Pancreas (tissue), 10 donors: ENCODE measurements at regions not wholly inside any gene's neighbourhood (a gene's known extent, or its start where the extent isn't known, plus 50 kb on each side); places are given as distances from the start of the nearest gene placed in this dataset.

Experiments used
- ATAC-seq, 4 donors: fragments of 200-7000 bp; cut with Tn5 transposase; one replicate each; pipeline versions ENCODE4 v1.8.0 to v1.9.1; 2020; ENCODE audit warnings: mild to moderate bottlenecking in 4 of 4, moderate library complexity in 4 of 4
- DNase-seq, 6 donors: peaks; one replicate each; pipeline ENCODE4 v3.0.0-alpha.2; 2020
- FAIRE-seq: peaks from 2 replicates; lab custom pipeline; 2012; peaks lifted over from hg19 to GRCh38; lab: Jason Lieb, UNC
- H3K27ac ChIP-seq, 4 donors: fragments of 200-600 bp; sonication (generic); 1 replicate in 3 of 4; 2 replicates in 1 of 4; pipeline versions ENCODE4 v1.5.0 to v1.8.0; 2020
- H3K27me3 ChIP-seq, 4 donors: fragments of 200-600 bp; one replicate each; pipeline ENCODE4 v1.8.0; 2021
- H3K36me3 ChIP-seq, 3 donors: fragments of 200-600 bp; sonication (generic) in 1 of 3; one replicate each; pipeline versions ENCODE4 v1.5.0 to v1.8.0; 2020 to 2021
- H3K4me1 ChIP-seq, 3 donors: fragments of 200-600 bp; one replicate each; pipeline ENCODE4 v1.8.0; 2021
- H3K4me3 ChIP-seq, 4 donors: fragments of 200-600 bp; sonication (generic) in 2 of 4; one replicate each; pipeline versions ENCODE4 v1.5.0 to v1.8.0; 2020 to 2021
- H3K9me3 ChIP-seq, 4 donors: fragments of 200-600 bp; one replicate each; pipeline ENCODE4 v1.8.0; 2021
- CTCF ChIP-seq, 4 donors: fragments of 200-600 bp; sonication (generic) in 3 of 4; IDR thresholded peaks; one replicate each; pipeline versions ENCODE4 v1.5.0 to v1.8.0; 2021; ENCODE audit warnings: antibody characterized with exemption in 4 of 4
- WGBS, 2 donors: extraction: QIAGEN DNeasy Blood & Tissue Kit; methylation state at CpG; one replicate each; pipeline ENCODE4 v1.1.7; 2013; 5-methylcytosine and 5-hydroxymethylcytosine counted together
- intact Hi-C, 3 donors: fragments of 100-400 bp; cut with DNase I; formaldehyde crosslinking; loops; one replicate each; pipeline versions ENCODE4 v1.11.1 to v1.14.2; 2022
- donor health status: healthy with polysubstance abuse.
- donor health status: DM: no; HTN: no; CAD: no; lungs with moderate emphysema.
- donor health status: DM: no; HTN: no; CAD: no.
- donor health status: control.
- donor health status: control.
- donor health status: Bipolar disorder and iron deficiency.
- donor health status: DM: yes; HTN: yes; CAD: no.
- donor health status: DM: no; HTN: no; CAD: no.
- donor health status: DM: no; HTN: no; CAD: no.
- donor health status: DM: yes; HTN: yes; CAD: no.

DNA sequence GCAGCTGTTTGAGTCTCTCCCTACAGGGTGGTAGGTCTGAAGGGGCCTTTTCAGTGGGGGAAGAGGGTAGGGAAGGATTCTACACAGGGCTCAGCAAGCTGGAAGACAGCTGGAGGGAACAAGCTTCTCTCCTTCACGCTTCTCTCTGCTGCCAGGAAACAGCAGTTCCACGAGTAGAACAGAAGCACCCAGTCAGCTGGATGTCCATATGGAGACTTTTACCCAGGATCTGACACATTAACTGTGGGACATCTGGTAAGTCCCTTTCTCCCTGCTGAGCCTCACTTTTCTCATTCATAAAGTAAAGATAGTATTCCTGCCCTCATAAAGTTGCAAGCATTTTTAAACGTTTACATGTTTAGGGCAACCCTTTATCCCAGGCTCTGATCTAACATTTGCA lies 280.3 kb downstream of the OMA1 start:
- no peak for FAIRE-seq
- Histone ChIP-seq H3K4me3 (no peak overlapping the region), H3K9me3 (no peaks in the 10 kb centered on the region), H3K27me3 (no peaks in the 10 kb centered on the region), H3K27ac (no peak overlapping the region), H3K4me1 (no peaks in the 10 kb centered on the region), H3K36me3 (no peaks in the 10 kb centered on the region)
- no peak for DNase-seq
- 51 to 67% methylated on average over 3 of the region's 3 CpGs for WGBS, 2 donors
- TF ChIP-seq CTCF (IDR thresholded peaks at IDR 0.05) = no peak
- peak in 1 of 4 donors; percentile 20 for ATAC-seq
- intact Hi-C loops = no loop called here

- no peak overlapping the region for H3K27ac ChIP-seq
- no peak for TF ChIP-seq CTCF (IDR thresholded peaks at IDR 0.05)
- H3K4me1 ChIP-seq = no peaks in the 10 kb centered on the region
- intact Hi-C loops = no loop called here
- DNase-seq (no peak), ATAC-seq (no peak), FAIRE-seq (no peak)
- 28 to 63% methylated on average over 2 of the region's 2 CpGs for WGBS, 2 donors
- no peaks in the 10 kb centered on the region for H3K36me3 ChIP-seq
- no peaks in the 10 kb centered on the region for H3K27me3 ChIP-seq
- H3K9me3 ChIP-seq = no peaks in the 10 kb centered on the region
- no peak overlapping the region for H3K4me3 ChIP-seq
Measured at GRCh38 chr1:58264462-58264861, 282.1 kb downstream of the OMA1 start.

DNA sequence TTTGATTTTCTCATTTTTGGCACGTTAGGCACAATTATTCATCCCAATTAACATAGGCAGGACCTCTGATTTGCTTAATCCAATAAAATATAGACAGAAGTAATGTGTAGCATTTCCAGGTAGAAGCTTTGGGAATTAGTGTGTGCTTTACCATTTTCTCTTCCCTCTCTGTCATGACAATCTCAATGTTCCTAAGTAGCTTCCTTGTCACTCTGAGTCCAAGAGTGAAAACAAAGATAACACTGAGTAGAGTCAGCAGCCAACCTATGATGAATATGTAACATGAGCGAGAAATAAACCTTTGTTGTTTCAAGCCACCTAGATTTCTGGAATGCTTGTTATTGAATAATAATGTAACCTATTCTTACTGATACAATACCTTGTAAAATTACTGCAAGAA lies 283.8 kb downstream of the OMA1 start:
- Histone ChIP-seq H3K36me3 (no peaks in the 10 kb centered on the region), H3K27me3 (no peaks in the 10 kb centered on the region), H3K27ac (no peak overlapping the region), H3K9me3 (no peaks in the 10 kb centered on the region), H3K4me1 (no peaks in the 10 kb centered on the region), H3K4me3 (no peak overlapping the region)
- 59 to 89% methylated on average over 2 of the region's 2 CpGs for WGBS, 2 donors
- TF ChIP-seq CTCF (IDR thresholded peaks at IDR 0.05) = no peak
- intact Hi-C loops = no loop called here
- FAIRE-seq (no peak), DNase-seq (no peak), ATAC-seq (no peak)

GRCh38 chr1:58258082-58258481 lies 288.4 kb downstream of the OMA1 start:
- no peak for TF ChIP-seq CTCF (IDR thresholded peaks at IDR 0.05)
- H3K9me3 ChIP-seq = no peaks in the 10 kb centered on the region
- FAIRE-seq (no peak), ATAC-seq (no peak), DNase-seq (no peak)
- no peaks in the 10 kb centered on the region for H3K36me3 ChIP-seq
- WGBS, 2 donors = 64 to 81% methylated on average over 10 of the region's 10 CpGs
- intact Hi-C loops = no loop called here
- H3K27me3 ChIP-seq = no peaks in the 10 kb centered on the region
- H3K4me1 ChIP-seq = no peaks in the 10 kb centered on the region
- no peak overlapping the region for H3K4me3 ChIP-seq
- H3K27ac ChIP-seq = no peak overlapping the region

- DNase-seq (no peak), ATAC-seq (no peak), FAIRE-seq (no peak)
- TF ChIP-seq CTCF (IDR thresholded peaks at IDR 0.05) = no peak
- Histone ChIP-seq H3K4me1 (no peaks in the 10 kb centered on the region), H3K4me3 (no peak overlapping the region), H3K27me3 (no peaks in the 10 kb centered on the region), H3K9me3 (no peaks in the 10 kb centered on the region), H3K27ac (no peak overlapping the region), H3K36me3 (no peaks in the 10 kb centered on the region)
- intact Hi-C loops = no loop called here
- WGBS, 2 donors = 63 to 100% methylated on average over 1 of the region's 1 CpG
Measured at GRCh38 chr1:58257003-58257402, 289.5 kb downstream of the OMA1 start.
